Loucy (cell line): ENCODE measurements at regions not wholly inside any gene's neighbourhood (a gene's known extent, or its start where the extent isn't known, plus 50 kb on each side); places are given as distances from the start of the nearest gene placed in this dataset.

ENCODE experiments used
- H2AFZ ChIP-seq: fragments of 200-600 bp; sonication (generic); 2 replicates; pipeline ENCODE4 v1.6.0; 2016; ENCODE audit warnings: antibody characterized with exemption, mild to moderate bottlenecking, low read length, moderate library complexity
- H3F3A ChIP-seq: fragments of 200-600 bp; 2 replicates; pipeline ENCODE4 v1.6.0; 2016; ENCODE audit warnings: antibody characterized with exemption, low read depth, mild to moderate bottlenecking
- H3K27me3 ChIP-seq: fragments of 200-600 bp; sonication (generic); 2 replicates; pipeline ENCODE4 v1.6.1; 2014; ENCODE audit warnings: low read length, mild to moderate bottlenecking; ENCODE audit not compliant: insufficient read depth, poor library complexity, severe bottlenecking
- H3K36me3 ChIP-seq: fragments of 200-600 bp; sonication (generic); 2 replicates; pipeline ENCODE4 v1.6.1; 2016; ENCODE audit warnings: low read length; ENCODE audit not compliant: insufficient read depth
- H3K4me1 ChIP-seq: fragments of 200-600 bp; sonication (generic); 2 replicates; pipeline ENCODE4 v1.5.1; 2014; ENCODE audit warnings: low read length, mild to moderate bottlenecking; ENCODE audit not compliant: insufficient read depth, poor library complexity, severe bottlenecking
- H3K4me2 ChIP-seq: fragments of 200-600 bp; sonication (generic); 2 replicates; pipeline ENCODE4 v1.6.0; 2014; ENCODE audit warnings: antibody characterized with exemption, low read length, low read depth, mild to moderate bottlenecking; ENCODE audit not compliant: poor library complexity, severe bottlenecking
- H3K4me3 ChIP-seq: fragments of 200-600 bp; sonication (generic); 2 replicates; pipeline ENCODE4 v1.5.1; 2014; ENCODE audit warnings: low read length, mild to moderate bottlenecking, mixed read lengths; ENCODE audit not compliant: poor library complexity, severe bottlenecking
- H3K79me2 ChIP-seq: fragments of 200-600 bp; sonication (generic); 2 replicates; pipeline ENCODE4 v1.6.1; 2014; ENCODE audit warnings: low read length; ENCODE audit not compliant: insufficient read depth
- H3K9ac ChIP-seq: fragments of 200-600 bp; sonication (generic); 2 replicates; pipeline ENCODE4 v1.6.0; 2014; ENCODE audit warnings: mild to moderate bottlenecking, low read depth, low read length, moderate library complexity; ENCODE audit not compliant: poor library complexity, severe bottlenecking
- H3K9me2 ChIP-seq: fragments of 200-600 bp; sonication (generic); replicated peaks from 2 replicates; pipeline ENCODE4 v1.6.1; 2016; ENCODE audit warnings: low read depth, low read length, mixed read lengths
- H3K9me3 ChIP-seq: fragments of 200-600 bp; sonication (generic); 2 replicates; pipeline ENCODE4 v1.6.1; 2014; ENCODE audit warnings: mild to moderate bottlenecking, antibody characterized with exemption, low read length, low read depth; ENCODE audit not compliant: insufficient read depth
- H4K20me1 ChIP-seq: fragments of 200-600 bp; sonication (generic); 2 replicates; pipeline ENCODE4 v1.6.0; 2014; ENCODE audit warnings: antibody characterized with exemption, low read length, mild to moderate bottlenecking; ENCODE audit not compliant: insufficient read depth, poor library complexity, severe bottlenecking
- EZH2phosphoT487 ChIP-seq: fragments of 200-600 bp; IDR thresholded peaks from 2 replicates; pipeline ENCODE4 v1.6.1; 2018; ENCODE audit warnings: antibody characterized with exemption, mild to moderate bottlenecking, moderate library complexity, borderline replicate concordance
- TF ChIP-seq, protein P1 (sequence below): fragments of 200-600 bp; sonication (generic); conservative IDR thresholded peaks from 2 replicates; pipeline ENCODE4 v1.5.1; 2014; ENCODE audit warnings: mild to moderate bottlenecking, antibody characterized with exemption, low read length

DNA sequence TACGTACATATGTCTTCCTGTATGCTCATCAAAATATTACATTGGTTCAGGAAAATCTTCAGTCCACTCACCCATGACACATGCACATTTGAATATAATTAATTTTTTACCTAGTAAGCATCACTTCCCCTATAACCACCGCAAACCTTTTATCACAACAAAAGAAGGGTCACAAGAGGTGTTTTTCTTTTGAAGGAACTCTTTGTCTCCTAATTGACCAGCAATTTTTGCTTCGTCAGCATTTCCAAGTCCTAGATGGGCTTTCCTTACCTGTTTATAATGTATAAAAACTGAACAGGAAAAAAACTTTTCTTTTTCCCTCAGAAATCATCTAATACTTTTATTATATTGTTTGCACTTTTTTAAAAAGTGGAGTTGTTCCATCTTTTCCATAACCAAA, 631.3 kb downstream of the PLA2G4A start:
- Histone ChIP-seq H3K79me2 (no peaks in the 10 kb centered on the region), H3K4me3 (no peak overlapping the region), H3F3A (no peaks in the 10 kb centered on the region), H3K4me1 (no peaks in the 10 kb centered on the region), H2AFZ (no peak overlapping the region), H3K9ac (no peak overlapping the region), H3K4me2 (no peak overlapping the region), H3K9me3 (no peaks in the 10 kb centered on the region; the same call in 1 of the 2 replicates), H3K27me3 (no peaks in the 10 kb centered on the region), H3K36me3 (no peaks in the 10 kb centered on the region), H3K9me2 (no peaks in the 10 kb centered on the region), H4K20me1 (no peaks in the 10 kb centered on the region)
- TF ChIP-seq EZH2phosphoT487, result no peak
- TF ChIP-seq, protein P1, sequence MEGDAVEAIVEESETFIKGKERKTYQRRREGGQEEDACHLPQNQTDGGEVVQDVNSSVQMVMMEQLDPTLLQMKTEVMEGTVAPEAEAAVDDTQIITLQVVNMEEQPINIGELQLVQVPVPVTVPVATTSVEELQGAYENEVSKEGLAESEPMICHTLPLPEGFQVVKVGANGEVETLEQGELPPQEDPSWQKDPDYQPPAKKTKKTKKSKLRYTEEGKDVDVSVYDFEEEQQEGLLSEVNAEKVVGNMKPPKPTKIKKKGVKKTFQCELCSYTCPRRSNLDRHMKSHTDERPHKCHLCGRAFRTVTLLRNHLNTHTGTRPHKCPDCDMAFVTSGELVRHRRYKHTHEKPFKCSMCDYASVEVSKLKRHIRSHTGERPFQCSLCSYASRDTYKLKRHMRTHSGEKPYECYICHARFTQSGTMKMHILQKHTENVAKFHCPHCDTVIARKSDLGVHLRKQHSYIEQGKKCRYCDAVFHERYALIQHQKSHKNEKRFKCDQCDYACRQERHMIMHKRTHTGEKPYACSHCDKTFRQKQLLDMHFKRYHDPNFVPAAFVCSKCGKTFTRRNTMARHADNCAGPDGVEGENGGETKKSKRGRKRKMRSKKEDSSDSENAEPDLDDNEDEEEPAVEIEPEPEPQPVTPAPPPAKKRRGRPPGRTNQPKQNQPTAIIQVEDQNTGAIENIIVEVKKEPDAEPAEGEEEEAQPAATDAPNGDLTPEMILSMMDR, result no peak

GRCh38 chr1:187464320-187464719, 635.6 kb downstream of the PLA2G4A start:
- Histone ChIP-seq H2AFZ (no peak overlapping the region), H3K4me3 (no peak overlapping the region), H3K9me3 (no peaks in the 10 kb centered on the region; the same call in 1 of the 2 replicates), H3K9me2 (no peaks in the 10 kb centered on the region), H4K20me1 (no peaks in the 10 kb centered on the region), H3K4me1 (no peaks in the 10 kb centered on the region), H3F3A (no peaks in the 10 kb centered on the region), H3K36me3 (no peaks in the 10 kb centered on the region), H3K4me2 (no peak overlapping the region), H3K79me2 (no peaks in the 10 kb centered on the region), H3K9ac (no peak overlapping the region), H3K27me3 (no peaks in the 10 kb centered on the region)
- TF ChIP-seq, protein P1, result no peak

GRCh38 chr1:187465441-187465840, 636.7 kb downstream of the PLA2G4A start:
- no peak overlapping the region for H2AFZ ChIP-seq
- no peaks in the 10 kb centered on the region for H3K27me3 ChIP-seq
- H3K4me1 ChIP-seq, result no peaks in the 10 kb centered on the region
- no peak overlapping the region for H3K9ac ChIP-seq
- H4K20me1 ChIP-seq, result no peaks in the 10 kb centered on the region
- no peak overlapping the region for H3K4me3 ChIP-seq
- H3K9me3 ChIP-seq, result no peaks in the 10 kb centered on the region; the same call in 1 of the 2 replicates
- H3F3A ChIP-seq, result no peaks in the 10 kb centered on the region
- no peak for TF ChIP-seq EZH2phosphoT487
- TF ChIP-seq, protein P1, result no peak
- H3K36me3 ChIP-seq, result no peaks in the 10 kb centered on the region
- H3K79me2 ChIP-seq, result no peaks in the 10 kb centered on the region
- no peaks in the 10 kb centered on the region for H3K9me2 ChIP-seq
- no peak overlapping the region for H3K4me2 ChIP-seq
